Ishikawa (cell line): ENCODE measurements at regions not wholly inside any gene's neighbourhood (a gene's known extent, or its start where the extent isn't known, plus 50 kb on each side); places are given as distances from the start of the nearest gene placed in this dataset.

Experiments used
- CEBPB ChIP-seq: IDR thresholded peaks from 2 replicates; pipeline ENCODE4 v1.6.1; 2012
- CREB1 ChIP-seq: IDR thresholded peaks from 2 replicates; pipeline ENCODE4 v1.6.1; 2012; ENCODE audit warnings: low read depth
- EGR1 ChIP-seq: IDR thresholded peaks from 2 replicates; pipeline ENCODE4 v1.6.1; 2012
- EP300 ChIP-seq: IDR thresholded peaks from 2 replicates; pipeline ENCODE4 v1.6.1; 2012; ENCODE audit warnings: borderline replicate concordance
- FOXM1 ChIP-seq: IDR thresholded peaks from 2 replicates; pipeline ENCODE4 v1.6.1; 2012; ENCODE audit warnings: low read depth, borderline replicate concordance
- NFIC ChIP-seq: IDR thresholded peaks from 2 replicates; pipeline ENCODE4 v1.6.1; 2012
- RAD21 ChIP-seq: IDR thresholded peaks from 2 replicates; pipeline ENCODE4 v1.6.1; 2012; ENCODE audit warnings: low read depth
- TAF1 ChIP-seq: IDR thresholded peaks from 2 replicates; pipeline ENCODE4 v1.6.1; 2012; ENCODE audit warnings: low read depth, mild to moderate bottlenecking
- TCF12 ChIP-seq: IDR thresholded peaks from 2 replicates; pipeline ENCODE4 v1.6.1; 2012; ENCODE audit warnings: low read depth
- TEAD4 ChIP-seq: IDR thresholded peaks from 2 replicates; pipeline ENCODE4 v1.6.1; 2012
- YY1 ChIP-seq: IDR thresholded peaks from 2 replicates; pipeline ENCODE4 v1.6.1; 2012; ENCODE audit warnings: low read depth
- ZBTB7A ChIP-seq: IDR thresholded peaks from 2 replicates; pipeline ENCODE4 v1.6.1; 2012; ENCODE audit warnings: low read depth
- TF ChIP-seq, protein P1 (sequence below): IDR thresholded peaks from 2 replicates; pipeline ENCODE4 v1.6.1; 2012; ENCODE audit warnings: low read depth, mild to moderate bottlenecking
- TF ChIP-seq, protein P2 (sequence below): IDR thresholded peaks from 2 replicates; pipeline ENCODE4 v1.6.1; 2012
- TF ChIP-seq, protein P3 (sequence below): IDR thresholded peaks from 2 replicates; pipeline ENCODE4 v1.6.1; 2012

DNA sequence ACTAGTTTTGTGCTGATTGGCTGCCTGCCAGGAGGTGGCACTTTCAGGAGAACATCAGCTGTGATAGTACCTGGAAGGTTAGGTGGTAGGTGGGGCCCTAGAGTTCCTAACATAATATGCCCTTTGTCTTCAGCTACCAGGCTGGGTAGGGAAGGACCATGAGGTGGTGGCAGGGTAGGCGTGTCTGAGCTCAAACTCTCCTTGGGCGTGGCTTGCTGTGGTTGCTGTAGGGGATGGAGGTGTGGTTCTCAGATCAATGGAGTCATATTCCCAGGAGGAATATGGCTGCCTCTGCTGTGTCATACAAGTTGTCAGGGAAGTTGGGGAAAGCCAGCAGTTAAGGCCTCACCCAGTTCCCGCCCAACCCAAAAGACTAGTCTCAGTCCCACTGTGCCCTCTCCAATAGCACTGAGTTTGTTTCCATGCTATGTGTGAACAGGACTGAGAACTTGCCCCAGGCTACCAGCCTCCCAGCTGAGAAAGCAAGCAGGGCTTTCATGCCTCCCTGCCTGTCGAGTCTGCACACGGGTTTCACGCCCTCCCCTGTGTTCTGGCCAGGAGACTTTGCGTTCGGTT, 107.7 kb downstream of the CHCHD4 start:
- TF ChIP-seq EGR1 (no peak), CREB1 (no peak), YY1 (peak; percentile 44; the same call in 1 of the 2 replicates)

DNA sequence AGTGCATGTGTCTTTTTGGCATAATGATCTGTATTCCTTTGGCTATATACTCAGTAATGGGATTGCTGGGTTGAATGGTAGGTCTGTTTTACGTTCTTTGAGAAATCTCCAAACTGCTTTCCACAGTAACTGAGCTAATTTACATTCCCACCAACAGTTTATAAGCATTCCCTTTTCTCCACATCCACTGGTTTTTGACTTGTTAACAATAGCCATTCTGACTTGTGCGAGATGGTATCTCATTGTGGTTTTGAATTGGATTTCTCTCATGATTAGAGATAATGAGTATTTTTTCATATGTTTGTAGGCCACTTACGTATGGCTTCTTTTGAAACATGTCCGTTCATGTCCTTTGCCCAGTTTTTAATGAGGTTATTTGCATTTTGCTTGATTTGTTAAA, 117.7 kb downstream of the CHCHD4 start:
- TF ChIP-seq TEAD4 (no peak), TCF12 (no peak), FOXM1 (no peak), TAF1 (no peak), ZBTB7A (no peak), EP300 (no peak), NFIC (no peak), CEBPB (no peak), YY1 (no peak), RAD21 (no peak)
- TF ChIP-seq, protein P1, sequence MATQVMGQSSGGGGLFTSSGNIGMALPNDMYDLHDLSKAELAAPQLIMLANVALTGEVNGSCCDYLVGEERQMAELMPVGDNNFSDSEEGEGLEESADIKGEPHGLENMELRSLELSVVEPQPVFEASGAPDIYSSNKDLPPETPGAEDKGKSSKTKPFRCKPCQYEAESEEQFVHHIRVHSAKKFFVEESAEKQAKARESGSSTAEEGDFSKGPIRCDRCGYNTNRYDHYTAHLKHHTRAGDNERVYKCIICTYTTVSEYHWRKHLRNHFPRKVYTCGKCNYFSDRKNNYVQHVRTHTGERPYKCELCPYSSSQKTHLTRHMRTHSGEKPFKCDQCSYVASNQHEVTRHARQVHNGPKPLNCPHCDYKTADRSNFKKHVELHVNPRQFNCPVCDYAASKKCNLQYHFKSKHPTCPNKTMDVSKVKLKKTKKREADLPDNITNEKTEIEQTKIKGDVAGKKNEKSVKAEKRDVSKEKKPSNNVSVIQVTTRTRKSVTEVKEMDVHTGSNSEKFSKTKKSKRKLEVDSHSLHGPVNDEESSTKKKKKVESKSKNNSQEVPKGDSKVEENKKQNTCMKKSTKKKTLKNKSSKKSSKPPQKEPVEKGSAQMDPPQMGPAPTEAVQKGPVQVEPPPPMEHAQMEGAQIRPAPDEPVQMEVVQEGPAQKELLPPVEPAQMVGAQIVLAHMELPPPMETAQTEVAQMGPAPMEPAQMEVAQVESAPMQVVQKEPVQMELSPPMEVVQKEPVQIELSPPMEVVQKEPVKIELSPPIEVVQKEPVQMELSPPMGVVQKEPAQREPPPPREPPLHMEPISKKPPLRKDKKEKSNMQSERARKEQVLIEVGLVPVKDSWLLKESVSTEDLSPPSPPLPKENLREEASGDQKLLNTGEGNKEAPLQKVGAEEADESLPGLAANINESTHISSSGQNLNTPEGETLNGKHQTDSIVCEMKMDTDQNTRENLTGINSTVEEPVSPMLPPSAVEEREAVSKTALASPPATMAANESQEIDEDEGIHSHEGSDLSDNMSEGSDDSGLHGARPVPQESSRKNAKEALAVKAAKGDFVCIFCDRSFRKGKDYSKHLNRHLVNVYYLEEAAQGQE: no peak
- TF ChIP-seq, protein P2, sequence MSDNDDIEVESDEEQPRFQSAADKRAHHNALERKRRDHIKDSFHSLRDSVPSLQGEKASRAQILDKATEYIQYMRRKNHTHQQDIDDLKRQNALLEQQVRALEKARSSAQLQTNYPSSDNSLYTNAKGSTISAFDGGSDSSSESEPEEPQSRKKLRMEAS: no peak

DNA sequence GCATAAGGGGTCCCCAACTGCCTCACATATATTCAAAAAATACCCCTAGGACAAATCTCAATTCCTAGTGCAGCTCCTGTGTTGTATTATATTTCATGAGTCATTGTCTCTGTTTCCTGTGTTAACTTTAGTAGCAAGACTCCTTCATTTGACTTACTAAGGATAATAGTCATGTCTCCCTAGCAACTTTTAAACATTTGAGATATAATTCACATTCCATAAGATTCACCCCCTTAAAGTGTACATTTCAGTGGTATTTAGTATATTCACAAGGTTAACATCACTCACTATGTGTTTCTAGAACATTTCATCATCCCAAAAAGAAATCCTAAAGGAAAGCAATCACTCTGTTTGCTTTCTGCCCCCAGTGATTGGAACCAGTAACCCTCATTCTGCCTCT, 121.3 kb upstream of the WNT7A start:
- TF ChIP-seq ZBTB7A: no peak
- no peak for TF ChIP-seq EP300
- TF ChIP-seq RAD21: no peak
- no peak for TF ChIP-seq EGR1
- TF ChIP-seq, protein P2: no peak
- no peak for TF ChIP-seq TAF1
- TF ChIP-seq TEAD4: no peak
- TF ChIP-seq, protein P3, sequence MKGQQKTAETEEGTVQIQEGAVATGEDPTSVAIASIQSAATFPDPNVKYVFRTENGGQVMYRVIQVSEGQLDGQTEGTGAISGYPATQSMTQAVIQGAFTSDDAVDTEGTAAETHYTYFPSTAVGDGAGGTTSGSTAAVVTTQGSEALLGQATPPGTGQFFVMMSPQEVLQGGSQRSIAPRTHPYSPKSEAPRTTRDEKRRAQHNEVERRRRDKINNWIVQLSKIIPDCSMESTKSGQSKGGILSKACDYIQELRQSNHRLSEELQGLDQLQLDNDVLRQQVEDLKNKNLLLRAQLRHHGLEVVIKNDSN: no peak
- TF ChIP-seq, protein P1: no peak
- no peak for TF ChIP-seq CEBPB

DNA sequence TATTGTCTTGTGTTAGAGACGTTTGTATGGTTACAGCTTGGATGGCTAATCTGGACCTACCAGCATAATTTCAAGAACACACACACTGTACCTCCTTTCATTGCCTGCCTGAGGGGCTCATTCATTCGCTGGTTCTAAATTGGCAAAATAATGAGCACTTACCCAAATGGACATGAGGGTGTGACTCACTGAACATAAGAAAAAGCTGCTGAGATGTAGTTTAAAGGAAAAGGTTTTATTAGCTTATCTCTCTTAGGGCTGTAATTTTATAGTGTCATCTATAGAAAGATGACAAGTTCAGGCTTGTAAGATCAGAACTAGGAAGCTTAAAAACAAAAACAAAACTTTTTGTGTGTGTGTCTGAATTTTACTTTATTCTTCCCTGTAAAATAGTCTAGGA, 120.7 kb upstream of the WNT7A start:
- TF ChIP-seq, protein P3: no peak
- TF ChIP-seq NFIC (no peak), TCF12 (no peak), RAD21 (no peak), TEAD4 (no peak), TAF1 (no peak), EP300 (no peak), CREB1 (no peak), CEBPB (no peak), ZBTB7A (no peak), YY1 (no peak), EGR1 (no peak), FOXM1 (no peak)
- TF ChIP-seq, protein P1: no peak
- TF ChIP-seq, protein P2: no peak

DNA sequence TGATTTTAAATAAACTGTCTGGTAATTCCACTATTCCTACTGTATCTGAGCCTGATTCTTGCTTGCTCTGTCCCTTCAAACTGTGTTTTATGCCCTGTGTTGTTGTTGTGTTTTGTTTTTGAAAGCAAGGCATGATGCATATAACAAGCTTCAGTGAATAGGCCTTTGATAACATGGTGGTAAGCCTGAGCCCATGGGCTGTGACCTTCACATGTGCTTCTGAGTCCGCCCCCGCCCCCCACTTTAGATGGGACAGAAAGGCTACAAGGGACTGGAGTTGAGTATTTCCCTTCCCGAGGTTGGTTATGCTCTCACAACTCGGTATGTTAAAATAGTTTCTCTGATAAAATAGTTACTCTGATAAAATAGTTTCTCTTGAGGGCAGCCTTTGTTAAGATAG, 119.0 kb upstream of the WNT7A start:
- TF ChIP-seq, protein P3: no peak
- TF ChIP-seq TCF12 (no peak), EP300 (no peak)
